ENCODE measurements at regions not wholly inside any gene's neighbourhood (a gene's known extent, or its start where the extent isn't known, plus 50 kb on each side); places are given as distances from the start of the nearest gene placed in this dataset.

DNA sequence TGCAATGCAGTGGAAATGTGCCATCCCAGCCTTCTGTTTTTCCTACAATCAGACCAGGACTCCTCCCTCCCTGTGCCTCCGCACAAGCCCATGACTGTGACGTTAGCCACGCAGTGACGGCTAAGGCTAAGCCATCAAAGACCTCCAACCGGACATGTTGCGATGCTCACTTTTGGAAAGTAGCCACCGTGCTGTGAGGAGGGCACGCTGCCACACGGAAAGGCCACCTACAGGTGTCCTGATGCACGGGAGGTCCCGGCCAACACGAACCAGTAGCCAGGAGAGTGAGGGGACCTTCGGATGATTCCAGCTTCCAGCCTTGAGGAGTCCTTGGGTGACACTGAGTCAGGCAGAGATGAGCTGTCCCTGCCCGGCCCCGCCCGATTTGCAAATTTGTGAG is 53.9 kb downstream of the FOXL1 start:
- H3K4me3 ChIP-seq (ENCODE audit: low read length in 2 of 2), result no peak overlapping the region
- no peaks in the 10 kb centered on the region for H3K4me1 ChIP-seq (ENCODE audit: control insufficient read depth in 2 of 2, insufficient read depth in 2 of 2, low read length in 2 of 2)
- no peaks in the 10 kb centered on the region for H3K36me3 ChIP-seq (ENCODE audit: control insufficient read depth in 2 of 2, insufficient read depth in 2 of 2, low read length in 2 of 2)
- H3K27me3 ChIP-seq (ENCODE audit: control insufficient read depth in 2 of 2, insufficient read depth in 2 of 2, low read length in 2 of 2), result peaks cover 0 to 2% of the 10 kb centered on the region in 2 donors
- H3K27ac ChIP-seq (ENCODE audit: low read depth in 2 of 2, low read length in 2 of 2), result no peak overlapping the region
- H3K9ac ChIP-seq (ENCODE audit: low read depth in 1 of 2, low read length in 2 of 2), result no peak overlapping the region
- no peaks in the 10 kb centered on the region for H3K9me3 ChIP-seq (ENCODE audit: control insufficient read depth in 2 of 2, low read length in 2 of 2)

DNA sequence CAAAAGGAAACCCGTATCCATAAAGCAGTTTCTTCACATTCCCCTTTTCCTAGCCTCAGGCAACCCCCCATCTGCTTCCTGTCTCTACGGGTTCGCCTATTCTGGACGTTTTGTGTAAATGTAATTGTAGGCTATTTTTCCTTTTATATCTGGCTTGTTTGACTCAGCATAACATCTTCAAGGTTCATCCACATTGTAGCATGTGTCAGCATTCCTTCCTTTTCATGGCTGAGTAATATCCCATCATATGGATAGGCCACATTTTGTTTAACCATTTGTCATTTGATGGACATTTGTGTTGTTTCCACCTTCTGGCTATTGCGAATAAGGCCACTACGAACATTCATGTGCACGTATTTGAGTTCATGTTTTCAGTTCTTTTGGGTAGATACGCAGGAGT is 54.6 kb downstream of the FOXL1 start:
- Histone ChIP-seq H3K27me3 (ENCODE audit: control insufficient read depth in 2 of 2, insufficient read depth in 2 of 2, low read length in 2 of 2) (peaks cover 0 to 2% of the 10 kb centered on the region in 2 donors), H3K27ac (ENCODE audit: low read depth in 2 of 2, low read length in 2 of 2) (no peak overlapping the region), H3K9ac (ENCODE audit: low read depth in 1 of 2, low read length in 2 of 2) (no peak overlapping the region), H3K4me3 (ENCODE audit: low read length in 2 of 2) (no peak overlapping the region), H3K4me1 (ENCODE audit: control insufficient read depth in 2 of 2, insufficient read depth in 2 of 2, low read length in 2 of 2) (no peaks in the 10 kb centered on the region), H3K36me3 (ENCODE audit: control insufficient read depth in 2 of 2, insufficient read depth in 2 of 2, low read length in 2 of 2) (no peaks in the 10 kb centered on the region), H3K9me3 (ENCODE audit: control insufficient read depth in 2 of 2, low read length in 2 of 2) (no peaks in the 10 kb centered on the region)

DNA sequence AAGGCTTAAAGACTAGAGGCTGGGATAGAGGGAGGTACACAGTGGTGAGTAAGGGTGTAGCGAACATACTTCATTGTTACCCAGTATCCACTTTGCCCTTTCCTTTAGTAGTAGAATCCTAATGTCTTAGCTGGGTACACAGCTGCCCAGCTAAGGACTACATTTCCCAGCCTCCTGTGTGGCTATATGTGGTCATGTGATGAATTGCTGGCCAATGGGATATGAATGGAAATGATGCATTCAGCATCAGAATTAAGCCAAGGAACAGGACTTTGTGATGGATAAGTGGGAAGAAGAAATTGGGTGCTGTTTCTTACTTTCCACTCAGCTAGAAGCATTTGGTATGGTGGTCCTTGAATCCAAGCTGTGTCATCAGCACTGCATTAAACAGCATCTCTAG is 55.9 kb downstream of the FOXL1 start:
- no peaks in the 10 kb centered on the region for H3K4me1 ChIP-seq (ENCODE audit: control insufficient read depth in 2 of 2, insufficient read depth in 2 of 2, low read length in 2 of 2)
- peaks cover 0 to 2% of the 10 kb centered on the region in 2 donors for H3K27me3 ChIP-seq (ENCODE audit: control insufficient read depth in 2 of 2, insufficient read depth in 2 of 2, low read length in 2 of 2)

DNA sequence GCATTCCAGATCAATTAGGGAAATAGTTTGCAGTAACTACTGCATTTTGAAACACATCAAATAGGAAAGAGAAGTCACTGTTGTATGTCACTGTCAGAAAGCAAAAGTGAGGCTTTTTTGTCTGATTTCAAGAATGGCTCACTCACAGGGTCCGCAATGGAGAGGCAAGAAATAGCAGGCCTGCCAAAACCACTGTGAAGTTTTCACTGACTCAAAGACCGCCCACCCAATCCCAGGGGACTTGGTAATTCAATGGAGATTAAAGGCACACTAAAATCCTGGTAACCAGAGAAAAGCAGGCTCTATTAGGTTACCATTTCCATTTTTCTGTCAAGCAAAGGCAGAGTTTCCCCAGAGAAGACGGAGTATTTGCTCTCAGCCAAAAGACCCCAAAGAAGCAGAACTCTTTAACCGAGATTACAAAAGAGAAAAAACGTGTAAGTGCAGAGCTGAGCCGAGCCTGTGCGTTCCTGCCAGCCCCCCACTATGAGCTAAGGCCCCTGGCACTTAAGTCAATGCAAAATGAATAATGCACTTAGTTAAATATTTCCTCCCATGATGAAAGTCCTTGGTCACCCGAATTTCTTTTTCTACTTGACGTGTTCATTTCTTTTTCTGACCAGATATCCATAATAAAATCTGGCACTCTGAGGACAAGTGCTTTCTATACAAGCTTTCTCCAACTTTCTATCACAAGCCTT is 57.0 kb downstream of the FOXL1 start:
- Histone ChIP-seq H3K4me1 (ENCODE audit: control insufficient read depth in 2 of 2, insufficient read depth in 2 of 2, low read length in 2 of 2) (no peaks in the 10 kb centered on the region), H3K27me3 (ENCODE audit: control insufficient read depth in 2 of 2, insufficient read depth in 2 of 2, low read length in 2 of 2) (peaks cover 0 to 2% of the 10 kb centered on the region in 2 donors), H3K4me3 (ENCODE audit: low read length in 2 of 2) (no peak overlapping the region), H3K9me3 (ENCODE audit: control insufficient read depth in 2 of 2, low read length in 2 of 2) (no peaks in the 10 kb centered on the region), H3K9ac (ENCODE audit: low read depth in 1 of 2, low read length in 2 of 2) (no peak overlapping the region), H3K36me3 (ENCODE audit: control insufficient read depth in 2 of 2, insufficient read depth in 2 of 2, low read length in 2 of 2) (no peaks in the 10 kb centered on the region), H3K27ac (ENCODE audit: low read depth in 2 of 2, low read length in 2 of 2) (no peak overlapping the region)

More for the DNA sequence above, 55.9 kb downstream of the FOXL1 start:
- Histone ChIP-seq H3K9ac (ENCODE audit: low read depth in 1 of 2, low read length in 2 of 2) (no peak overlapping the region), H3K36me3 (ENCODE audit: control insufficient read depth in 2 of 2, insufficient read depth in 2 of 2, low read length in 2 of 2) (no peaks in the 10 kb centered on the region), H3K9me3 (ENCODE audit: control insufficient read depth in 2 of 2, low read length in 2 of 2) (no peaks in the 10 kb centered on the region), H3K27ac (ENCODE audit: low read depth in 2 of 2, low read length in 2 of 2) (no peak overlapping the region), H3K4me3 (ENCODE audit: low read length in 2 of 2) (no peak overlapping the region)

DNA sequence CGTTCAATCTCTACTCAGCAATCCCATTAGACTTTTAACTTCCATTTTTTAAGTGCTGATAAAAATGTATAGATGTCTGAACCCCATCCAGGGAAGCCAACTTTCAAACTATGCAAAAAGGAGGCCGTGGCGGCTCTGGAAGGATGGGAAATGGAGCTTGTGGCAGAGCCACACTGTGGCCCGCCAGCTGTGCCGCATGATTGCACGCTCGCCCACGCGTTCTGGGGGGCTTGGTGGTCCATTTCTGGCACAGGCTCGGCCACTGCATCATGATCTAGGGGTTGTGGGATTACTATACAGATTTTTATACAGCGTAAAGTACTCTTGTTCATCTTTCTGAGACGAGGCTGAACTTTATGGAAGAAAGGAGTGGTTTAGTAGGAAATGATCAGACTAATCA is 57.6 kb downstream of the FOXL1 start:
- no peak overlapping the region for H3K27ac ChIP-seq (ENCODE audit: low read depth in 2 of 2, low read length in 2 of 2)
- no peak overlapping the region for H3K4me3 ChIP-seq (ENCODE audit: low read length in 2 of 2)
- H3K9ac ChIP-seq (ENCODE audit: low read depth in 1 of 2, low read length in 2 of 2), result no peak overlapping the region
- no peaks in the 10 kb centered on the region for H3K4me1 ChIP-seq (ENCODE audit: control insufficient read depth in 2 of 2, insufficient read depth in 2 of 2, low read length in 2 of 2)
- H3K36me3 ChIP-seq (ENCODE audit: control insufficient read depth in 2 of 2, insufficient read depth in 2 of 2, low read length in 2 of 2), result no peaks in the 10 kb centered on the region
- no peaks in the 10 kb centered on the region for H3K9me3 ChIP-seq (ENCODE audit: control insufficient read depth in 2 of 2, low read length in 2 of 2)
- H3K27me3 ChIP-seq (ENCODE audit: control insufficient read depth in 2 of 2, insufficient read depth in 2 of 2, low read length in 2 of 2), result peaks cover 0 to 2% of the 10 kb centered on the region in 2 donors

DNA sequence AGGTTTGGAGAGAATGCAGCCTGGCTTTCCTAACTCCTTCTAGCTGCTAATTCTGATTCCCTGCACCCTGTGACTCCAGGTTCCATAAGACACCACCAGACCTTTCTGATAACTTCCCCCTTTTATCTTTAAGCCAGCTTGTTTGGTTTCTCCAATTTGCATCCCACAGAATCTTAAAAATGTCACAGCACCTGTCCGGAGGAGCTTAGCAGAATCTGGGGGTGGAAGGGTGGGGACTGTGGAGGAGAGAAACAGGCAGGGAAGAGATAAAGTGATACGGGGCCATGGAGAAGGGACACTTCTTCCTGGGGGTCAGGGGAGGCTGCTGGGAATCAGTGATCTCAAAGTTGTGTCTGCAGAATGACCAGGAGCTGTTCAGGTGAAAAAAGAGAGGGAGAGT is 59.4 kb downstream of the FOXL1 start:
- H3K4me1 ChIP-seq (ENCODE audit: control insufficient read depth in 2 of 2, insufficient read depth in 2 of 2, low read length in 2 of 2), result no peaks in the 10 kb centered on the region
- H3K4me3 ChIP-seq (ENCODE audit: low read length in 2 of 2), result no peak overlapping the region
- no peak overlapping the region for H3K9ac ChIP-seq (ENCODE audit: low read depth in 1 of 2, low read length in 2 of 2)
- H3K36me3 ChIP-seq (ENCODE audit: control insufficient read depth in 2 of 2, insufficient read depth in 2 of 2, low read length in 2 of 2), result no peaks in the 10 kb centered on the region
- peaks cover 0 to 2% of the 10 kb centered on the region in 2 donors for H3K27me3 ChIP-seq (ENCODE audit: control insufficient read depth in 2 of 2, insufficient read depth in 2 of 2, low read length in 2 of 2)
- no peaks in the 10 kb centered on the region for H3K9me3 ChIP-seq (ENCODE audit: control insufficient read depth in 2 of 2, low read length in 2 of 2)
- no peak overlapping the region for H3K27ac ChIP-seq (ENCODE audit: low read depth in 2 of 2, low read length in 2 of 2)

DNA sequence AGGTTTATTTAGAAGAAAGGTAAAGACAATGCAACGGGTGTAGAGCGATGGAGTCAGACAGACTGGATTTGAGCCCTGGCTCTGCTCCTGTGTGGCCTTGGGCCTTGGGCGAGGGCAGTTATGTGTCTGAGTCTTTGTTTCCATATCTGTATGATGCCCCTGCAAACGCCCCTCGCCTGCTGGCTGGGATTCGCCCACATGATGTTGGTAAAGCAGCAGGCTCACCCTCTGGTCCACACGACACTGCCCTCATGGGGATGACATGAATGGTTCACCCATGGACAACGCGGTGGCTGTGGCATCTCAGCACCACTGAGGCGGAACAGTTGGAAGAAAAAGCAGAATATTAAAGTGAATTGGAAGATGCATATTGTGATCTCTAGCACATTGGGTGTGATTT is 60.3 kb downstream of the FOXL1 start:
- Histone ChIP-seq H3K27me3 (ENCODE audit: control insufficient read depth in 2 of 2, insufficient read depth in 2 of 2, low read length in 2 of 2) (peaks cover 0 to 2% of the 10 kb centered on the region in 2 donors), H3K9me3 (ENCODE audit: control insufficient read depth in 2 of 2, low read length in 2 of 2) (no peaks in the 10 kb centered on the region), H3K4me1 (ENCODE audit: control insufficient read depth in 2 of 2, insufficient read depth in 2 of 2, low read length in 2 of 2) (no peaks in the 10 kb centered on the region), H3K27ac (ENCODE audit: low read depth in 2 of 2, low read length in 2 of 2) (no peak overlapping the region), H3K4me3 (ENCODE audit: low read length in 2 of 2) (no peak overlapping the region), H3K9ac (ENCODE audit: low read depth in 1 of 2, low read length in 2 of 2) (no peak overlapping the region), H3K36me3 (ENCODE audit: control insufficient read depth in 2 of 2, insufficient read depth in 2 of 2, low read length in 2 of 2) (no peaks in the 10 kb centered on the region)

DNA sequence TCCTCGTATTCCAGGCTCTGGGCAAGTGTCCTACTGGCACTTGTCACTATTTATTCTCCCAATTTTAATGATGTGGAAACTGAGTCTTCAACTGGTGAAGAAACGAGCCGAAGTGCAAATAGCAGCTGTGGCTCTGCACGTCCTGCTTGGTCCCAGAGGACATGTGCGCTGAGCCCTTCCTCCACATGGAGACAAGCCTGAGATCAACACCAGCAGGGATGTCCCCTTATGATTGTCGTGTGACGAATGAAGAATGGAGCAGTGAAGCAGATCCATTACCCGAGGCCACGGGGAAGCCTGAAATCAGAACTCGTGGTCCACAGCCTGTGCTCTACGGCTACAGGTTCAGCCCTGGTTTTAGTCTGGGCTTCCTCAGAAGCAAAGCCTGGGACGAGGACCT is 61.0 kb downstream of the FOXL1 start:
- Histone ChIP-seq H3K27me3 (ENCODE audit: control insufficient read depth in 2 of 2, insufficient read depth in 2 of 2, low read length in 2 of 2) (no peaks in the 10 kb centered on the region), H3K9ac (ENCODE audit: low read depth in 1 of 2, low read length in 2 of 2) (no peak overlapping the region), H3K27ac (ENCODE audit: low read depth in 2 of 2, low read length in 2 of 2) (no peak overlapping the region), H3K9me3 (ENCODE audit: control insufficient read depth in 2 of 2, low read length in 2 of 2) (no peaks in the 10 kb centered on the region), H3K36me3 (ENCODE audit: control insufficient read depth in 2 of 2, insufficient read depth in 2 of 2, low read length in 2 of 2) (no peaks in the 10 kb centered on the region), H3K4me1 (ENCODE audit: control insufficient read depth in 2 of 2, insufficient read depth in 2 of 2, low read length in 2 of 2) (no peaks in the 10 kb centered on the region), H3K4me3 (ENCODE audit: low read length in 2 of 2) (no peak overlapping the region)

DNA sequence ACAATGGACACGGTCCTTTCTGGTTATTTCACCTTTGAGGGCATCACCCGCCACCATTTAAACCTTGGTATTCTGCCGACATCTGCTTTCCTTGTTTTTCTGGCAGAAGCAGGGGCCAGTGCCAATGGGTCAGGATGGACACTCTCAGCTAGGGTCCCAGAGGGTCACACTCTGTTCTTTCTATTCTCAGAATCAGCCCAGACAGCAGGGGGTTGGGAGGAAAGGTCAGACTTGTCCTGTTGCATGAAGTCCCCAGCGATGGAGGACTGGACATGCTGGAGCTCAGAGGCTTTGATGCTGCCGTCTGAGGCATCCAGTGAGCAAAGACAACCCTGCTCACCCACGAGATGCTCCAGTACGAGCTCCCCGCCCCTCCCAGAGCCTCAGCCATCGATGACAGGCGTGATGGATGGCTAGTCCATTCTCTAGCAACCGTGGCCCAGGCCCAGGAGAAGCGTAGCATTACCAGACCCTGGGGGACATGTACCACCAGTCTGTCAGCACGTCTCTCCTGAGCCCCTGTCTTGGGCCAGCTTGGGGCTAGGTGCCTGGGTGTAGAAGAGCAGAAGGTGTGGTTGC is 62.0 kb downstream of the FOXL1 start:
- H3K9me3 ChIP-seq (ENCODE audit: control insufficient read depth in 2 of 2, low read length in 2 of 2), result no peaks in the 10 kb centered on the region
- H3K4me1 ChIP-seq (ENCODE audit: control insufficient read depth in 2 of 2, insufficient read depth in 2 of 2, low read length in 2 of 2), result no peaks in the 10 kb centered on the region

DNA sequence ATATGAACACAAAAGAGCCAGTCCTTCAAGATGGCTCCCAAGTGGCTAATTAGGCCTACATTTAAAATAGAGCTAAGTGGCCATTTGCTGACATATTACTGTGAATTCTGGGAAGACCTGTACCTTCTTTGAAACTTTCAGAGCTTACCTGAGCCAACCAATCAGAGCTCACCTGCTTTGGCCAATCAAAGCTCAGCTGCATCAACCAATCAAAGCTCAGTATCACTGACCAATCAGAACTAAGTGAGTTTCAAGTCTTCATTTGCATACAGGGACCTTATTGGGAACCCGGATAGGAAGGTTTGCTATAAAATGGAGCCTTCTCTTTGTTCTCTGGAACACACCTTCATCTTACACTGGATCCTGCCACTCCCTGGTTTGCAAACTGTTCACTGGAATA is 63.7 kb downstream of the FOXL1 start:
- Histone ChIP-seq H3K9me3 (ENCODE audit: control insufficient read depth in 2 of 2, low read length in 2 of 2) (no peaks in the 10 kb centered on the region), H3K4me3 (ENCODE audit: low read length in 2 of 2) (no peak overlapping the region), H3K9ac (ENCODE audit: low read depth in 1 of 2, low read length in 2 of 2) (no peak overlapping the region), H3K36me3 (ENCODE audit: control insufficient read depth in 2 of 2, insufficient read depth in 2 of 2, low read length in 2 of 2) (no peaks in the 10 kb centered on the region), H3K4me1 (ENCODE audit: control insufficient read depth in 2 of 2, insufficient read depth in 2 of 2, low read length in 2 of 2) (no peaks in the 10 kb centered on the region), H3K27me3 (ENCODE audit: control insufficient read depth in 2 of 2, insufficient read depth in 2 of 2, low read length in 2 of 2) (peaks cover 0 to 2% of the 10 kb centered on the region in 2 donors), H3K27ac (ENCODE audit: low read depth in 2 of 2, low read length in 2 of 2) (no peak overlapping the region)

More for the DNA sequence above, 62.0 kb downstream of the FOXL1 start:
- Histone ChIP-seq H3K27ac (ENCODE audit: low read depth in 2 of 2, low read length in 2 of 2) (no peak overlapping the region), H3K27me3 (ENCODE audit: control insufficient read depth in 2 of 2, insufficient read depth in 2 of 2, low read length in 2 of 2) (no peaks in the 10 kb centered on the region), H3K4me3 (ENCODE audit: low read length in 2 of 2) (no peak overlapping the region), H3K9ac (ENCODE audit: low read depth in 1 of 2, low read length in 2 of 2) (no peak overlapping the region), H3K36me3 (ENCODE audit: control insufficient read depth in 2 of 2, insufficient read depth in 2 of 2, low read length in 2 of 2) (no peaks in the 10 kb centered on the region)
